HUES48 (cell line): ENCODE measurements at regions not wholly inside any gene's neighbourhood (a gene's known extent, or its start where the extent isn't known, plus 50 kb on each side); places are given as distances from the start of the nearest gene placed in this dataset.

ENCODE experiments used
- H3K27ac ChIP-seq: one replicate; pipeline ENCODE4 v1.7.0; 2013; ENCODE audit warnings: low read depth, low read length, inconsistent platforms
- H3K27me3 ChIP-seq: 2 replicates; pipeline ENCODE4 v1.6.1; 2013; ENCODE audit warnings: mild to moderate bottlenecking, low read length; ENCODE audit not compliant: control insufficient read depth, insufficient read depth
- H3K36me3 ChIP-seq: 2 replicates; pipeline ENCODE4 v1.6.1; 2013; ENCODE audit warnings: low read length; ENCODE audit not compliant: control insufficient read depth, insufficient read depth
- H3K4me1 ChIP-seq: 2 replicates; pipeline ENCODE4 v1.6.1; 2013; ENCODE audit warnings: mild to moderate bottlenecking, low read length; ENCODE audit not compliant: control insufficient read depth, insufficient read depth
- H3K4me3 ChIP-seq: 2 replicates; pipeline ENCODE4 v1.5.1; 2013; ENCODE audit warnings: mild to moderate bottlenecking, low read depth, low read length
- H3K9ac ChIP-seq: 2 replicates; pipeline ENCODE4 v1.6.1; 2013; ENCODE audit warnings: mild to moderate bottlenecking, low read depth, low read length, moderate library complexity
- H3K9me3 ChIP-seq: 2 replicates; pipeline ENCODE4 v1.6.1; 2013; ENCODE audit warnings: low read length; ENCODE audit not compliant: control insufficient read depth, insufficient read depth

- no peak overlapping the region for H3K4me3 ChIP-seq
- no peaks in the 10 kb centered on the region for H3K27me3 ChIP-seq
- no peaks in the 10 kb centered on the region for H3K9me3 ChIP-seq
- H3K27ac ChIP-seq: no peak overlapping the region
- no peaks in the 10 kb centered on the region for H3K4me1 ChIP-seq
- H3K9ac ChIP-seq: no peak overlapping the region
- no peaks in the 10 kb centered on the region for H3K36me3 ChIP-seq
Measured at GRCh38 chr7:125154930-125155329, 225.3 kb upstream of the POT1 start.

- Histone ChIP-seq H3K36me3 (no peaks in the 10 kb centered on the region), H3K9me3 (no peaks in the 10 kb centered on the region), H3K9ac (no peak overlapping the region), H3K27ac (no peak overlapping the region), H3K4me1 (no peaks in the 10 kb centered on the region), H3K27me3 (no peaks in the 10 kb centered on the region), H3K4me3 (no peak overlapping the region)
Measured at GRCh38 chr7:125149151-125149550, 219.5 kb upstream of the POT1 start.

- Histone ChIP-seq H3K9me3 (no peaks in the 10 kb centered on the region), H3K27ac (no peak overlapping the region), H3K4me1 (no peaks in the 10 kb centered on the region), H3K36me3 (no peaks in the 10 kb centered on the region), H3K9ac (no peak overlapping the region), H3K4me3 (no peak overlapping the region), H3K27me3 (no peaks in the 10 kb centered on the region)
Measured at GRCh38 chr7:125147047-125147446, 217.4 kb upstream of the POT1 start.

- H3K27ac ChIP-seq: peak overlapping the region; percentile 65
- H3K36me3 ChIP-seq: no peaks in the 10 kb centered on the region
- peaks cover 20% of the 10 kb centered on the region for H3K4me1 ChIP-seq
- no peaks in the 10 kb centered on the region for H3K9me3 ChIP-seq
- no peaks in the 10 kb centered on the region for H3K27me3 ChIP-seq
- no peak overlapping the region for H3K4me3 ChIP-seq
- H3K9ac ChIP-seq: no peak overlapping the region; the same call in 1 of the 2 replicates
Measured at GRCh38 chr7:125136755-125137532, 207.3 kb upstream of the POT1 start.

- Histone ChIP-seq H3K27me3 (no peaks in the 10 kb centered on the region), H3K27ac (peak overlapping the region; percentile 65), H3K9me3 (no peaks in the 10 kb centered on the region)
Measured at GRCh38 chr7:125136341-125136740, 206.7 kb upstream of the POT1 start.

GRCh38 chr7:125130173-125130572 lies 200.5 kb upstream of the POT1 start:
- Histone ChIP-seq H3K9ac (no peak overlapping the region), H3K4me3 (no peak overlapping the region), H3K36me3 (no peaks in the 10 kb centered on the region), H3K27ac (no peak overlapping the region), H3K4me1 (no peaks in the 10 kb centered on the region), H3K9me3 (no peaks in the 10 kb centered on the region), H3K27me3 (no peaks in the 10 kb centered on the region)

More at GRCh38 chr7:125136341-125136740, 206.7 kb upstream of the POT1 start:
- Histone ChIP-seq H3K9ac (no peak overlapping the region), H3K36me3 (no peaks in the 10 kb centered on the region), H3K4me1 (peaks cover 20% of the 10 kb centered on the region), H3K4me3 (no peak overlapping the region)

GRCh38 chr7:125127304-125127703 lies 197.7 kb upstream of the POT1 start:
- Histone ChIP-seq H3K9ac (no peak overlapping the region), H3K36me3 (no peaks in the 10 kb centered on the region), H3K9me3 (no peaks in the 10 kb centered on the region), H3K27ac (no peak overlapping the region), H3K4me3 (no peak overlapping the region), H3K27me3 (no peaks in the 10 kb centered on the region), H3K4me1 (no peaks in the 10 kb centered on the region)

GRCh38 chr7:125126376-125126775 lies 196.8 kb upstream of the POT1 start:
- Histone ChIP-seq H3K4me1 (no peaks in the 10 kb centered on the region), H3K9ac (no peak overlapping the region), H3K27ac (no peak overlapping the region), H3K4me3 (no peak overlapping the region), H3K9me3 (no peaks in the 10 kb centered on the region), H3K36me3 (no peaks in the 10 kb centered on the region), H3K27me3 (no peaks in the 10 kb centered on the region)

GRCh38 chr7:125125315-125125714 lies 195.7 kb upstream of the POT1 start:
- no peak overlapping the region for H3K27ac ChIP-seq
- H3K4me1 ChIP-seq: no peaks in the 10 kb centered on the region
- no peaks in the 10 kb centered on the region for H3K27me3 ChIP-seq
- no peak overlapping the region for H3K9ac ChIP-seq
- no peaks in the 10 kb centered on the region for H3K9me3 ChIP-seq
- H3K36me3 ChIP-seq: no peaks in the 10 kb centered on the region
- H3K4me3 ChIP-seq: no peak overlapping the region

- Histone ChIP-seq H3K9ac (no peak overlapping the region), H3K4me3 (no peak overlapping the region), H3K27ac (no peak overlapping the region), H3K4me1 (peaks cover 7% of the 10 kb centered on the region; the same call in 1 of the 2 replicates), H3K27me3 (no peaks in the 10 kb centered on the region), H3K36me3 (no peaks in the 10 kb centered on the region), H3K9me3 (no peaks in the 10 kb centered on the region)
Measured at GRCh38 chr7:125122173-125122572, 192.5 kb upstream of the POT1 start.

GRCh38 chr7:125119559-125120115 lies 190.0 kb upstream of the POT1 start:
- H3K4me3 ChIP-seq: no peak overlapping the region

More at GRCh38 chr7:125119559-125120115, 190.0 kb upstream of the POT1 start:
- no peak overlapping the region for H3K27ac ChIP-seq
- H3K9me3 ChIP-seq: no peaks in the 10 kb centered on the region
- no peaks in the 10 kb centered on the region for H3K27me3 ChIP-seq
- H3K4me1 ChIP-seq: peaks cover 7% of the 10 kb centered on the region; the same call in 1 of the 2 replicates
- H3K36me3 ChIP-seq: no peaks in the 10 kb centered on the region
- H3K9ac ChIP-seq: no peak overlapping the region
